ENCODE measurements at regions not wholly inside any gene's neighbourhood (a gene's known extent, or its start where the extent isn't known, plus 50 kb on each side); places are given as distances from the start of the nearest gene placed in this dataset.
"Not testable (repeated sequence)": the region's sequence is repeated elsewhere in the genome, so short reads cannot be mapped to it uniquely, and the experiment has no call there.

DNA sequence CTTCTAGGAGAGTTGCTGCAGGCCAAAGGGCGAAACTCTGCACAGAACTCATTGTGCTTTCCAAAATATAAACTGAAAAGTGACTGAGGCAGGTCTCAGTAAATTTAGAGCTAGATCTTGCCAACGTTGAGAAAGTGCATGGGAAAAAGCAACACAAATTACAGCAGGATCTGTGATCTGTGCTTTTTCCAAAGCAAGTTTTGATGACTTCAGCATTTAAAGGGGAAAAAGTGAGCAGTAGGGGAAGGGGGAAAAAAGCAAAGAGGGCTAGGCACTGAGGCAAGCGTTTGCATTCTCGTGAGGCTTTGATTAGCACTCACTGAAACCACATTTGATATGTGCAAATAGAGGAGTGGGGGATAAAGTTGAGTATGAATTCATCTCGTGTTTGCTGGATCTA lies 351.5 kb upstream of the NPAP1 start:
- DNase-seq = not testable (repeated sequence)

DNA sequence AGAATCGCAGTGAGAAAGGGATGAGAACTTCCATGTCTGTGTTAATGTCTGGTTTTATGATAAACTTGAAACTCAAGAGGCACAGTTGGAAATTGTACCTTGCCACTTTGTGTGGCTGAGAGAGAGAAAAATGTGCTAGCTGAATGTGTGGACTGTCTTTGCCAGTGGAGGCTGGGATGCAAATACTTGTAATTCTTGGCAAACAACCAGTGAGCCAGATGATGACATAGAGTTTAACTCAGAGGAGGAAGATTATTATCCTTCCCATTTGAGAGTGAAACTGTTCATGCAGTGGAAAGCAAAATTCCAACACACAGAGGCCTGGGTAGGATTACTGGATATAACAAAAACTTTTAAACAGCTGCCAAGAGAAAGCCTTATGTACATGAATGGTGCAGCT lies 349.1 kb upstream of the NPAP1 start:
- not testable (repeated sequence) for DNase-seq

DNA sequence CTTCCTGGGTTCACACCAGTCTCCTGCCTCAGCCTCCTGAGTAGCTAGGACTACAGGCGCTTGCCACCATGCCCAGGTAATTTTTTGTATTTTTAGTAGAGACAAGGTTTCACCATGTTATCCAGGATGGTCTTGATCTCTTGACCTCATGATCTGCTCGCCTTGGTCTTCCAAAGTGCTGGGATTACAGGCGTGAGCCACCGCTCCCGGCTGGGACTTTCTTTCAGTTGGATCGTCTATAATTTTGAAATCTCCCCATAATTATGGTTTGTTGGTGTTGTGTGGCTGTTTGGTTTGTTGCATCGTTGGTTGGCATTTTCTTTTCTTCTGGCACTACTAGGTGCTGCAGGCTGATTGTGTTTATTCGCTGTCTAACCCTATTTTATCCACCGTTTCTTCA lies 343.6 kb upstream of the NPAP1 start:
- DNase-seq = not testable (repeated sequence)

DNA sequence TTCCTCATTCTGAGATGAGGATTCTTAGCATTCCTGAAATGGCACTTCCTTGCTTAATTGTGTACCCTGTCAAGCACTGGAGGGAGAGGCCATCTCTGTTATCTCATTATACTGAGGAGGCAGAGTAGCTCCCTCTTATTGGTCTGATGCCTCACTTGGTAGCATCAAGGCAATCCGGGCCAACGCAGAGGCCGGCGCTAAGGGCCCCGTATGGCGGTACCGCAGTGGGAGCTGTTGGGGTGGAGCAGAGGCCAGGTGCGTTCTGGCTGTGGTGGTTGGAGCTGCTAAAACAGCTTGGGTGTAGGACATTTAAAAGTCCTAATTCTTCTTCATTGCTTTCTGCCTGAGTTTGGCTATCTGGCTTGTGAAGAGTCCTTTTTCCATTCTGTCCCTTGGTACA lies 333.7 kb upstream of the NPAP1 start:
- not testable (repeated sequence) for DNase-seq

DNA sequence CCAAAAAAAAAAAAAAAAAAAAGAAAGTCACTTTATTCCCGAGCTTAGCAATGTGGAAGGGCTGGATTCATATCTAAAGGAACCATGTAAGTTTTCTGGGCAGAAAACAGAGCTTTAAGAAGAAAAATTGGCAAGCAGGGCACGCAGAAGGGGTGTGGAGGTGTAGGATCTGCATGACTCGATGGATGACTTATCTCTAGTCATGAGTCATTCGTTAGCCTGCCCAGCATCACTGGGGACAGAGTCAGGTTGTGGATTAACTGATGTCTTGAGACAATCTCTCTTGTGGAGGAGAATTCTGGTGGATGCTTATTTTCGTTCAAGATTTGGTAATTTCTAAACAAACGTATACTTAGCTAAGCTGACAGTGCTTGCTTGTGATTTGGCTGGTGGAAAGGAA lies 322.8 kb upstream of the NPAP1 start:
- DNase-seq = not testable (repeated sequence)

DNA sequence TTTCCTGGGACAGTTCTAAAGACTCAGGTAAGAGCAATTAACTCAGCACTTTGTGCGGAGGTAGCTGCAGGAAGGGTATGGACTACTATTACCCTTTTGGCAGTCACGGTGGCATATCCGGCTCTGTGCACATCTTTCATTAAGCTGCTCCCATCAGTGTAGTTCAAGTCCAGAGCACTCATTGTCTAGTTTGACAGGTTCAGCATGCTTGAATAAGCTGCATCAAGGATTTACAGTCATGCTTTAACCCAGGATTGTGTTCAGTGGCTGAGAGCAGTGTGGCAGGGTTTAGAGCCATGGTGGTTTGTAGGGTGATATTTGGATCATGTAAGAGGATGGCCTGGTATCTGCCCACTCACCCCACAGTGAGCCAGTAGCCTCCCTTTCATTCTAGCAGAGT lies 294.5 kb upstream of the NPAP1 start:
- not testable (repeated sequence) for DNase-seq

DNA sequence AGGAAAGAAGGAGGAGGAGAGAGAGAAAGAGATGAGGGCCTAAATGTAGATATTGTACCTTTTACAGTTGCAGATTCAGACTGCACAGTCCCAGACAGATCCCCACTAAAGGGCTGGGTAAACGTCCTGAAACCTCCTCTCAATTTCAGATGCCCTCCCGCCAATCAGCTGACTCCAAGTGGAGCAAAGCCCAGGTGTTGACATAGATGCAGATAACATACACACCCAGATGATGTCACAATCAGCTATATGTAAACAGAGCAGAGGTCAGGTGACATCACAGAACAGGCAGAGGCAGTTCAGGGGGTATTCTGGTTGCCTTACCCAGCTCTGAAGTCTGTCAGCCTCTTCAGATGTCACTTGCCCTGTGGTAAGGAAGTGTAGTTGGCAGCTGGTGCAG lies 290.3 kb upstream of the NPAP1 start:
- DNase-seq = not testable (repeated sequence)

DNA sequence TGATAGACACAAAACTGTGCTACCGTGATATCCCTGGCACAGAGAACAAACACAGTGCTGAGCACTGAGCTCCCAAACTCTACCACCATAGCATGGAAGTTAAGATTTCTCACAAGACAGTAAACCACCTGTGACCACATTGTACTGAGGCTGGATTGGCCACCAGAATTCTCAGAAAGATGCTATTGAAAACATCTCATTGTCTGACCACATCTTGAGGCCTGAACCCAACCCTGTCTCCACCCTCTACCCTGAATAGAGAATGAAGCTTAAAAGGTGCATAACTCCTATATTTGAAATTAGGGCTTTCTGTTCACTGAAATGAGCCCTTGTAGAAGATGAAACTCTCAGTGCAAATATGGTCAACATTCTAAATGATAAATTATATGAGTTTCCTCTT lies 281.3 kb upstream of the NPAP1 start:
- no peak for DNase-seq

DNA sequence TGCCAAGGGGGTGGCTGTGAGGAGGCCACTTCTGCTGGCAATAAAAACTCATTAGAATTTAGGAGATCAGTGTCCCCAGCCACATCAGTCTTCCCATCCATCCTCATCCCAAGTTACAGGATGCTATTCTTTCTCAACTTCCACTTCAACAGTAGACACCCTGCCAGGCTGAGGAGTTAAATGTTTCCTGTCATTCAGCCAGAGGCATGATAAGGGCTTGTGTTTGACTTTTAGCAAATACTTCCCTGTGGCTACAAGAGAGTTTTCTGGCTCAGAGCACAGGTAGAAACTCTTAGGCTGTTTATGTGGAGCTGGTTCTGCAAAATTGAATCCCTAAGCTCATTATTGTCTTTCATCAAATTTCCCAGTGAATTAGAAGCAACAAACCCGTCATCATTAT lies 262.9 kb upstream of the NPAP1 start:
- not testable (repeated sequence) for DNase-seq

DNA sequence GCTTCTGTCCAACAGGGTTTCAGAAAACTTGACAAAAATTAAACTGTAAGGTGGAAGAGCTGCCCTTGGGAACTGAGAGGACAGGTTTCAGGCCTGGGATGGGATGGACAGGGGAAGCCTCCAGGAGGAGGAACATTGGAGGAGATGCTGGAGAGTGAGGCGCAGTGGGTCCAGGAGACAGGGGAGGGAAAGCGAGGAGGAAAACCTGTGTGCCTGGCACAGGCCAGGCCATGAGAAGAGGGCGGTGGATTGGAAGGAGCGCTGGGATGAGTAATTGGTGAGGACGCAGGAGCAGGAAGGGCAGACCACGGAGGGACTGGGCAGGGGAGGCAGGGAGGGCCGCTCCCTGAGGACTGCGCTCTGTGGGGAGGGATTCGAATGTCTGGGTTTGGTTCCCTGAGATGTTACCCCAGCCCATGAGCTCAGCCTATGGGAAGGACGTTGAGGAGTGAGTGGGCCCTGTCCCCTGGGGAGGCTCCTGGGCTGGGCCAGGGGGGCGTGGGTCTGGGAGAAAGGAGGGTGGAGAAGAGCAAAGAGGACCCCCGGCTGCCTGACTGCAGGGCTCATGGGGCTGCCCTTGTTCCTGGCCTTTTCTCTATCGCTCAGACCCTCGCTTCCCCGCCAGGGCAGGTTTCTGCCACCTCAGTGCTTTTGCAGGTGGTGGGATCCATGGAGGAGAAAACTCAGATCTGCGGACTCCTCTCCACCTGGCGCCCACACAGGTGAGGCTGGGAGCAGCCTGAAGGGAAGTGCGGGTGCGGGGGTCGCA lies 249.1 kb upstream of the NPAP1 start:
- DNase-seq = not testable (repeated sequence)

DNA sequence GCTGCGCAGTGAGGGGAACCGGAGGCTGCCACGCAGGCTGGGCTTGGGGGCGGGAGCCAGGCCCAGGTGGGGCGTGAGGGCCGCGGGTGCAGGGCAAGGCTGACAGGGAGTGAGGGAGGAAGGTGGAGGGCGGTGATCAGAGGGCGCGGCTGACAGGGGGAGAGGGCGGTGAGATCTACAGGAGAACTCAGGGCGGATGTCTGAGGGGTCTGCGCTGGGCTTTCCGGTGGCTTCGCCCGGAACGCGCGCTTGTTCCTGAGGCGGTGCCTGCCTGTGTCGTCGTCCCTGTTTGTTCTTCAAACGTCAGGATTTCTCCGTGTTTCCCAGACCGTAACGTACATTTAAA lies 248.5 kb upstream of the NPAP1 start:
- not testable (repeated sequence) for DNase-seq

DNA sequence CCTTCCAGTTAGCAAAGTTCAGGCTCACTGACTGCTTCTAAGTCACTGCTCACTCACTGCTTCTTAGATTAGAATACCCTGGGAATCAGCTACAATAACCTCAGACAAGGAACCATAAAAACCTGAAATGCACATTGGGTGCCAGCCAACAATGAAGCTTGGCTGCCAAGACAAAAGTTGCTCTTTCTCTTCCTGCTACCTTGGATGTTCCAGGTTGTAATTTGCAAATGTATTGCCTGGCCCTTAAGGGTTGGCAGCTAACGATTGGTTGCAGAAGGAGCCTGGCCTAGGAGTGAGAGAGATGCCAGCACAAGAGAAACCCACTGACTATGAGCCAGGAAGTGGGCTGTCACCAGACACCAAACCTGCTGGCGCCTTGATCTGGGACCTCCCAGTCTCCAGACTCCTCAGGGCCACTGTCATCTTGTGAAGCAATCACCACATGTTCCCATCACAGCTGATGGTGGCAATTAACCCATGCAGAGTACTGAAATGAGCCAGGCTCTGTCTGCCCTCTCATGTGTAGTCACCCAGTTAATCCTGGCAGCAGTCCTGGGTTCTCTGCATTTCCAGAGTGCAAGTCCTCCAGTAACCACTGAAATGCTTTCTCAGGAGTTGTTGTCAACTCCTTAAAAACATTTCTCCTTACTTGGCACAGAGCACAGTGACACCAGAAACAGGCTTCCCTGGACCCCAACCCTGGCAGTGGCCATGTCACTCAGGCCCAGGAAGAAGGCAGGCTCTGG lies 240.3 kb upstream of the NPAP1 start:
- not testable (repeated sequence) for DNase-seq

DNA sequence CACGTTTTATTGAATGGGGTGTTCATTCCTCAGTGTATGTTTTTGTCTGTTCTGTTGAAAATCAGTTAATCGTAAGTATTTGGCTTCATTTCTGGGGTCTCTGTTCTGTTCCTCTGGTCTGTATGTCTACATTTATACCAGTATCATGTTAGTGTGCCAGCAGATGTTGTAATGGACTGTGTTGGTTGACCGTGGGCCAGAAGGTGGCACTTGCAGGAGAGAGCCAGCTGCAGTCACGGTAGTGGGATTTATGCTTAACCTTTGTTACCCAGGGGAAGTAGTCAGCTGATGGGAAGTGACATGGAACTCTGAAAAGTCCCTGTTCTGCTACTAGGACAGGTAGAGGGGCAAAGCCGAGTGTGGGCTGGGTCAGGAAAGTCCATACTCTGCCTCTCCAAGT lies 238.3 kb upstream of the NPAP1 start:
- not testable (repeated sequence) for DNase-seq

DNA sequence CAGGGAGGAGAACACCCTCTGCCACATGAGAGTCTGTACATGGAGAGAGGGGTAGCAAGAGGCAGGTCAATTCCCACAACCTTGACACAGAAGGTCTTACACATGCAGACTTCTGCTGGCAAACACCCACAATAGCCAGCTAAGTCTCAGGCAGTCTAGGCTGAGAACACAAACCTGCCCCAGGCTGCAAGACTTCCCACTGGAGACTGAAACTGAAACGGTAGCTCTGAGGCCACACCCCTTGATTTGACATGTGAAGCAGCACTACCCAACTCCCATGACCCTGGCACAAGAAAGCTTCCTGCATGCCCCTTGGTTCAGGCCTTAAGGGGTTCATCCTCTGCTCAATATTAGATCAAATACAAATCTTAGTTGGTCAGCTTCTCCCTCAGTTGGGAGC lies 237.8 kb upstream of the NPAP1 start:
- DNase-seq = not testable (repeated sequence)

DNA sequence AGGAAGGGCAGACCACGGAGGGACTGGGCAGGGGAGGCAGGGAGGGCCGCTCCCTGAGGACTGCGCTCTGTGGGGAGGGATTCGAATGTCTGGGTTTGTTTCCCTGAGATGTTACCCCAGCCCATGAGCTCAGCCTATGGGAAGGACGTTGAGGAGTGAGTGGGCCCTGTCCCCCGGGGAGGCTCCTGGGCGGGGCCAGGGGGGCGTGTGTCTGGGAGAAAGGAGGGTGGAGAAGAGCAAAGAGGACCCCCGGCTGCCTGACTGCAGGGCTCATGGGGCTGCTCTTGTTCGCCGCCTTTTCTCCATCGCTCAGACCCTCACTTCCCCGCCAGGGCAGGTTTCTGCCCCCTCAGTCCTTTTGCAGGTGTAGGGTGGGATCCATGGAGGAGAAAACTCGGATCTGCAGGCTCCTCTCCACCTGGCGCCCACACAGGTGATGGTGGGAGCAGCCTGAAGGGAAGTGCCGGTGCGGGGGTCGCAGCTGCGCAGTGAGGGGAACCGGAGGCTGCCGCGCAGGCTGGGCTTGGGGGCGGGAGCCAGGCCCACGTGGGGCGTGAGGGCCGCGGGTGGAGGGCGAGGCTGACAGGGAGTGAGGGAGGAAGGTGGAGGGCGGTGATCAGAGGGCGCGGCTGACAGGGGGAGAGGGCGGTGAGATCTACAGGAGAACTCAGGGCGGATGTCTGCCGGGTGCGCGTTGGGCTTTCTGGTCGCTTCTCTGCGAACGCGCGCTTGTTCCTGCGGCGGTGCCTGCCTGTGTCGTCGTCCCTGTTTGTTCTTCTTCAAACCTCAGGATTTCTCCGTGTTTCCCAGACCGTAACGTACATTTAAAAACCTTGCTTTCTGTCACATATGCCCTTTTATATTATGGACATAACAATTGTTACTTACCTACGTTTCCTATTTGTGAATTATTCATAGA lies 198.2 kb upstream of the NPAP1 start:
- not testable (repeated sequence) for DNase-seq

DNA sequence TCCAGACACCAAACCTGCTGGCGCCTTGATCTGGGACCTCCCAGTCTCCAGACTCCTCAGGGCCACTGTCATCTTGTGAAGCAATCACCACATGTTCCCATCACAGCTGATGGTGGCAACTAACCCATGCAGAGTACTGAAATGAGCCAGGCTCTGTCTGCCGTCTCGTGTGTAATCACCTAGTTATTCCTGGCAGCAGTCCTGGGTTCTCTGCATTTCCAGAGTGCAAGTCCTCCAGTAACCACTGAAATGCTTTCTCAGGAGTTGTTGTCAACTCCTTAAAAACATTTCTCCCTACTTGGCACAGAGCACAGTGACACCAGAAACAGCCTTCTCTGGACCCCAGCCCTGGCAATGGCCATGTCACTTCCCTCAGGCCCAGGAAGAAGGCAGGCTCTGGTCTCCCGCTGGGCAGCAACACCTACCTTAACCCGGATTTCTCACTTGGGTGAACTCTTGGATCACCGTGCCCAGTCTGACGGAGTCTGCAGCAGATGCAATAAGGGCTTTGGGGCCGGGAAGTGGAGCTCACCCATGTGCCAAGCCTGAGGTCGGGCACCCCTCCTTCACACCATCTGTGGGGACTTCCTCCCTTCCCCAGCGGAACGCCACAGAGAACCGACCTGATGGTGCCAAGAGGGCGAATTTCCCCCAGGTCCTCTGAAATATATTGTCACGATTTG lies 189.5 kb upstream of the NPAP1 start:
- not testable (repeated sequence) for DNase-seq

DNA sequence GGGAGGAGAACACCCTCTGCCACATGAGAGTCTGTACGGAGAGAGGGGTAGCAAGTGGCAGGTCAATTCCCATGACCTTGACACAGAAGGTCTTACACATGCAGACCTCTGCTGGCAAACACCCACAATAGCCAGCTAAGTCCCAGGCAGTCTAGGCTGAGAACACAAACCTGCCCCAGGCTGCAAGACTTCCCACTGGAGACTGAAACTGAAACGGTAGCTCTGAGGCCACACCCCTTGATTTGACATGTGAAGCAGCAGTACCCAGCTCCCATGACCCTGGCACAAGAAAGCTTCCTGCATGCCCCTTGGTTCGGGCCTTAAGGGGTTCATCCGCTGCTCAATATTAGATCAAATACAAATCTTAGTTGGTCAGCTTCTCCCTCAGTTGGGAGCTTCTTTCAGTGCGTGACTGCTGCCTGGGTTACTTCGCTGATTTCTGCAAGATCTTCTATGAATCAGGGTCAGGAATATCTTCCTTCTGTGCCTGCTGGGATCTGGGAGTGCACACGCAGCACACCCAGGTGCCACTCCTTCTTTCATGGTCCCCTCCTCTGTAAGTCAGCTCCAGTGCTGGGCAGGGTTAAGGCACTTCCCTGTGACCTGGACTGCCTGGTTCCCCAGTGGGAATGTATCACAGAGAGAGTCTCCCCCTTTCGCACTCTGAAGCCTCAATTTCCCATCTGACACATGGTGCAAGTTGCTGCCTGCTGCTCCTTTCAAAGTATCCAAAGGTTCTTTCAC lies 187.2 kb upstream of the NPAP1 start:
- not testable (repeated sequence) for DNase-seq

DNA sequence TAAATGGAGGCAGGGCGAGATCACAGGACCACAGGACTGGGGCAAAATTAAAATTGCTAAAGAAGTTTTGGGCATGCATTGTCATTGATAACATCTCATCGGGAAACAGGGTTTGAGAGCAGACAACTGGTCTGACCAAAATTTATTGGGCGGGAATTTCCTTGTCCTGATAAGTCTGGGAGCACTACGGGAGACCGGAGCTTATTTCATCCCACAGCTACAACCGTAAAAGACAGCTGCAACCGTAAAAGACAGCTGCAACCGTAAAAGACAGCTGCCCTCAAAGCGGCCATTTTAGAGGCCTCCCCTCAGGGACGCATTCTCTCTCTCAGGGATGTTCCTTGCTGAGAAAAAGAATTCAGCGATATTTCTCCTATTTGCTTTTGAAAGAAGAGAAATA lies 170.4 kb upstream of the NPAP1 start:
- not testable (repeated sequence) for DNase-seq

DNA sequence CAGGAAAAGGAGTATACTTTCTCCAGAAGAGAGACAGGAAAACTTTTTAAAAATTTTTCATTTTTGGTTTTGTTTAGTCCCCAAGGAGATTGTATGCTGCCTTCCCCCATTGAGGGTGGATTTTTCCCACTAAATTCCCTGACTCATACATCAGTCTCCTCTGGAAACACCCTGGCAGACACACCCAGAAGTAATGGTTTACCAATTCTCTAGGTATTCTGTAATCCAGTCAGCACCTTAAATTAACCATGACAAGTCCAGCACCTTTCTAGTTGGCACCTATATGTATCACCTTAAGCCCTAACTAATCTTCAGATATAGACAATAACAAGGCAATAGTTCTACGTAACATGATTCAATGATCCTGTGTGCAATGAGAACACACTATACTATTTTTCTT lies 165.9 kb upstream of the NPAP1 start:
- not testable (repeated sequence) for DNase-seq

DNA sequence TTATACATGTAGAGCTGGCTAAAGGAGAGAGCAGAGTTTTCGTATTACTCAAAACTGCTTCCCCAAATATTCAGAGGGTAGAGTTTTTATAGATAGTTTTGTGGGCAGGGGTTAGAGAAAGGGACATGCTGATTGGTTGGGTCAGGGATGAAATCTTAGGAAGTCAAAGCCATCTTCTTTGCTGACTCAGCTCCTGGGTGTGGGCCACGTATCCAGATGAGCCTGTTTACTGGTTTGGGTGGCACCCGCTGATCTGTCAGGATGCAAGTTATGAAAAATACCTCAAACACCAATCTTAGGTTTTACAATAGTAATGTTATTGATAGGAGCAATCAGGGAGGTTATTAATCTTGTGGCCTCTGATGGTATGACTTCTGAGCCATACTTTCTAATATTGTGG lies 164.0 kb upstream of the NPAP1 start:
- DNase-seq = not testable (repeated sequence)

DNA sequence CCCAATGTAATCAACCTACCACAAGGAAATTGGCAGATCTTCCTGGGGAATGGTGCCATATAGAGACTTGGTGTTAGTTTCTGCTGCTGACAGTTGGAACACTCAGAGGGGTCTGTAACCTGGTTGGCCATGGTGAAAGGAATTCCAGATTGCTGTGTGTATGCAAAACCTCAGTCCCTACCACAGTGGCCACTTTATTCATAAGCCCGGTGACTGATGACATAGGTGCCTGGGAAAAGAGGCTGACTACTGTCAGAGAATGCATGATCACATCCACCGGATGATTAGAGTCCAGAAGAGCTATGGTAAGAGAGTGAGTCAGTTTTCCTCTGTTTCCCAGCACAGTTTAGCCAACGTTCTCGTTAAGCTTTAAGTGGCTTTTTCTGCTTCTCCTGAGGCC lies 156.8 kb upstream of the NPAP1 start:
- DNase-seq = not testable (repeated sequence)

DNA sequence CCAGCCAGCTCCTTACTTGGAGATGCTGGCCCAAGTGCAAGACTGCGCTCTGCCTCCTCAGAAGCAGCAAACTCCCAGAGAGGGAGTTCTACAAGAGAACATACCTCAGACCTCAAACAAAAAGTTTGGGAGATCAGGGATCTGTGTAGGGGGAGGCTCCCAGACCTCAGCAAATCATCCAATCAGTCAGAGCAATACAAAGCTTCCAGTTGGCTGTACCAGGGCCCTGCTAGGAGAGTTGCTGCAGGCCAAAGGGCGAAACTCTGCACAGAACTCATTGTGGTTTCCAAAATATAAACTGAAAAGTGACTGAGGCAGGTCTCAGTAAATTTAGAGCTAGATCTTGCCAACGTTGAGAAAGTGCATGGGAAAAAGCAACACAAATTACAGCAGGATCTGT lies 144.3 kb upstream of the NPAP1 start:
- not testable (repeated sequence) for DNase-seq
